ENCODE measurements at regions not wholly inside any gene's neighbourhood (a gene's known extent, or its start where the extent isn't known, plus 50 kb on each side); places are given as distances from the start of the nearest gene placed in this dataset.
"Not testable (repeated sequence)": the region's sequence is repeated elsewhere in the genome, so short reads cannot be mapped to it uniquely, and the experiment has no call there.

DNA sequence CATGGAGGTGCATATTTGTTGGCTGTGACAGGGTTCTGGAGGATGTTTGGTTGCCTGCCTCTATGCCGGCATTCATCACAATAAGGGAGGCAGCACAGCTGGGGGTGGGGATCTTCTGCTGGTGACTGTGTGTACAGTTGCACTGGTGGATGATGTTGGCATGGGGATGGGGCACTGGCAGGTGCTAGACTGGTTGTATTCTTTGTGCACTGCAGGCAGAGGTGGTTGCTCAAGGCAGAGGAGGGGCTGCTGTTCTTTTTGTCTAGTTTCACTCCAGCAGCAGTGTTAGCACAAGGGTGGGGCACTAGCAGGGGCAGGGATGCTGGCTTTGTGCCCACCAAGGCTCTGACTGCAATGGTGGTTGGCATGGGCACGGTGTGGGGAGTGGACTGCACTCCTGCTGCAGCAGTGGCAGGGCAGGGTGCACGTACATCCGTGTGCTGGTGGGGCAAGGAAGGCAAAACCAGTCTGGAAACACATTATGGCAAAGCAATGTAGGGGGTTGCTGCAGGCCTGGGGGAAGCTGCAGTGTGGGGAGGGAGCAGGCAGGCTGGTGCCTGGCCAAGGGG is 69.3 kb downstream of the ISOC1 start:
- no peak for DNase-seq

DNA sequence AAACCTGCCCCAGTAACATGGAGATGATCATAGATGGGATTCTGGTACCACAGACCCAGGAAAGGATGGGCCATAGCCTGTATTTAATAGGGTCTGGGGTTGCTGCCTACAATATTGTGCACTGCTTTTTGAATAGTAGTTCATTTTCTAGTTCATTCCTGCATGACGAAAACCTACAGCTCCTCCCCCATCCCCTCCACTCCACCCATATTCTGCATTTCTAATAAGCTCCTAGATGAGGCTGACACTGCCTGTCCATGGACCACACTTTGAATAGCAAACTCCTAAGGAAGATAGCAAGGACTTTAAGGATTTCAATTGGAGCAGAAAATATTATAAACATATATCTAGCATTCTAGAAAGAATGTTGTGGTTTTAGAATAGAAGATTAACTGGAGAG is 75.5 kb downstream of the ISOC1 start:
- DNase-seq, result no peak

DNA sequence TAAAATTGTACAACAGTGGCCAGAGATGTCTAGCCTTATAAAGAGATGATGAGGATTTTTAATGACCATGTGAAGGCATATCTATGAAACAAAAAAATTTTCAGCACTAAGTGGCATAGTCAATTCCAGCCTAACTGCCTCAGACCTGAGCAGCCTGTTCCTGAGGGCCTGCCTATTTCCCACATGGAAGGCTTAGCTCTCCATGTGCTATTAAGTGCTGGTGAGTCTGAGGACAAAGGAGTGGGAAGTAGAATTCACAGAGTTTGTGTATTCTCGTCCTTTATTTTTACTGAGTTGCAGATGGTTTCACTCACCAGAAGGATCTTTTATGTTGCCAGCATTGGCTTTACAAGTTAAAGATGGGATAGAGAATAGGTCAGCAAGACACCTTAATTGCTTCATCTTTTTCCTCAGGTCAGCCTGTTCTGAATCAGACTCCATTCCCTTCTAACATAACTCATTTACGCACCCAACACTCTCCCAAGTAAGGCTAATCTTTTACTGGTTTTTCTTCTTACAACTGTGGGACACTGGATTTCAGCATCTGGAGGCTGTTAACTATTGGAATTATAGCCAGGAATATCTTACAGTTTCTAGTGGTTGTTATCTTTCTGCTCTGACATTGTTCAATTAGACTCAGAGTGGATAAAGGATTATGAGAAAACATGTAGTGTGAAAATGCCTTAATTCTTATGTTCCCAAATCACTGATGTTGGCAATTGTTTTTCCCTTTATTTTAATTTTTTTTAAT is 76.8 kb downstream of the ISOC1 start:
- DNase-seq, result no peak

DNA sequence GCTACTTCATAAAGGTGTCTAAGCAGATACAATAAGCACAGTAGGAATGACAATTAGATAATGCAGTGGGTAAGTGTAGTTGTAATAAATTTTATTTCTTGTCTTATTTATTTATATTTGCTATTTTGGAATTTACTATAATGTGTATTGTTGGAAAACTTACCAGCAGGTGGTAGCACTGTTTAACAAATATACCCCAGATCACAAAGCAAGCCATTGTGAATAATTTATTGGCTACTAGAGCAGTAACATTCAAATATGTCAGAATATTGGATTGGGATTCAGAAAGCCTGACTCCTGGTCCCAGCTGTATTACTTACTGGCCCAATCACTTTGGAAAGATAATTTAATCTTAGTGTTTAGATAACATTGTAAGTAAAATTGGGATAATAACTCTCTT is 78.0 kb downstream of the ISOC1 start:
- peak; percentile 17 for DNase-seq

DNA sequence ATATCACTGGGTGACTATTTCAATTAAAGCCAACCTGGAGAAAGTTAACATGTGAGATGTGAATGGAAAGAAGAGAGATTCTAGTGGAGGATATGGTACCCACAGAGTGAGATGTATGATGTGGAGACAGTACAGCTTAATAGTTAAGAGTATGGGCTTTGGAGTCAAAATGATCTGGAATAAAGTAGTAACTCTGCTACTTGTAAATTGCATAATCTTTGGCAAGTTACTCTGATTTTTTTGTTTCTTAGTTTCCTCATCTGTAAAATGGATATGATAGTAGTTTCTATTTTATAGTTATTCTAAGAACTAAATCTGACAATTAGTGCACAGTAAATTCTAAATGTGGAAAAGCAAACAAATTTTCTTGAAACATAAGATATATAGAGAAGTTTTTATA is 79.2 kb downstream of the ISOC1 start:
- no peak for DNase-seq

DNA sequence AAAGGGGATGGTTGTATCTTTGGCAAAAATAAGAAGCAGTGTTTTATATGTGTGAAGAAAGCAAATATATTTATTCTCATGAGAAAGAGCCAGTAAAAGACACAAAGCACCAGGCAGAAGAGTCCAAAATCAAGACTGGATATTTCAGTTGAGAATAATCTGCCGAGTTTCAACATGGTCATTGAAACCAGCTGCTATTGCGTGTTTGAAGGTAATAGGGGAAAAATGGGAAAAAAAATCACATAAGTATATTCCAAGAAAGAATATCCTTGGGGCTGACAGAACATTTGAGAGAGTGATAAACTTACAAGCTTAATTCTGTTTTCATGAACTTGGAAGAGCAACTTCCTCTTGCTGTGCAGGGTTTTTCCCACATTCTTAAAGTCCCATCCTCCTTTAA is 79.9 kb downstream of the ISOC1 start:
- DNase-seq, result no peak

DNA sequence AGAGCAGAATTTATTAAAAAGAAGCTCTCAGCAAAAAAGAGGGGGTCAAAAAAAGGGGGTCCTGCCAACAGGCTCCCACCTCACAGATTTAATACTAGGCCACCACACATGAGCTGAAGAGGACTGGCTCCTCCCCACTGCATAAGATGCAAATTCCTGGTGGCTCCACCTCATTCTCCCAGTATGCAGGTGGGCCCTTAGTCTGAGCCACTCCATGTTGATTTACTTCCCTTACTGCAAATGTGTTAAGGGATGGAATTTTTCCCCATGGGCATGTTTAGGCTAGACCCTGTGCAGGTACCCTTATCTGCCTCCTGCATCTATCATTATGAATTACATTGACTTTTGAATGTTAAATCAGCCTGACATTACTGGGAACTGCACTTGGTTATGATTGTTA is 82.9 kb downstream of the ISOC1 start:
- DNase-seq, result no peak

DNA sequence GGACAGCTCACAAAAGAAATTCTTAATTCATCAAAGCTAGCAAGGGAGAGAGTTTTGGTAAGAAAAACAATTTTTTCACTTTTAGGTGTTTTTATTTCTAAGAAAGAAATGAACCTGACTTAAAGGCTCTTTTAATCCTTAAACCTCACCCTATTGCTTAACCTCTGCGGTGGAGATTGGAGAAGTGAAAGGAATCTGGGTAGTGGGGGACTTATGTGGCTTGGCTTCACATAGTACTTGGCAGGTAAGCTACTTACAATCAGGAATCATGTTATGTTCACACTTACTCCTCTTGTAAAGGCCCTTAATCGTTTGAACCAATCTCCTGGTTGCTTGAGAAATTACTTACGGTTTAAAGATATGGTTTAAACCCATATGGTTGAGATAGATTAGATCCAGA is 104.8 kb downstream of the ISOC1 start:
- no peak for DNase-seq

DNA sequence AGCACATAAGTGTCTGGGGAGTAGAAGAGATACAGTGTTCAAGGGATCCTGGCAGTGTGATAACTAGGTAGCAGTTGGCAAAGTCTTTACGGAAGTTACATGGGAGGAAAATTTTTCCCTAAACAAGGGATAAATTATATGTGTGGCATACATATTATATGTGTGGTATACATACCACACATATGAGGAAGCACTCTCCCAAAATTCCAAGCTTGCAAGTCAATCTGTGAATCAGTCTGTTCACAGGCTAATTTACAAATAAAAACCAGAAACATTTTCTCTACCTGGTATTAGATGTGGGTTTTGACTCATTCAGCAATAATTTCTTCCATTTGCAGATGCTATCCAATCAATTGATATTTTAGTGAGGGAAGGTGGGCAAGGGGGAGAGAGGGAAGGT is 110.0 kb downstream of the ISOC1 start:
- no peak for DNase-seq

DNA sequence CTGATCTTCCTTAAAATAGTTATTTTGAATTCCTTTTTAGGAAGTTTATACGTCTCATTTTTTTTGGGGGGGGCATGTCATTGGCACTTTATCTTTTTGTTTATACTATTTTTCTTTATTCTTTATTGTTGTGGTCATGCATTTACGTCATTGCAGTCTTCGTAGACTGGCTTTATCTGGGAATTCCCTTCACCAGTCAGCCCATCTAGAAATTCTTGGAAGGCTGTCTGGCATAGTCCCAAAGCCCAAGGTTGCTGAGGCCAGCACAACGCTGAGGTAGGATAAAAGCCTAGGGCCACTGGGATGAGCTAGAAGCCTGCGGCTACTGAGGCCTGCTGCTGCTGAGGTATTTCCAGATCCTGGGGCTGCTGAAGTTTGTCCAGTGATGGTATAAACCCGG is 121.5 kb downstream of the ISOC1 start:
- DNase-seq, result no peak

DNA sequence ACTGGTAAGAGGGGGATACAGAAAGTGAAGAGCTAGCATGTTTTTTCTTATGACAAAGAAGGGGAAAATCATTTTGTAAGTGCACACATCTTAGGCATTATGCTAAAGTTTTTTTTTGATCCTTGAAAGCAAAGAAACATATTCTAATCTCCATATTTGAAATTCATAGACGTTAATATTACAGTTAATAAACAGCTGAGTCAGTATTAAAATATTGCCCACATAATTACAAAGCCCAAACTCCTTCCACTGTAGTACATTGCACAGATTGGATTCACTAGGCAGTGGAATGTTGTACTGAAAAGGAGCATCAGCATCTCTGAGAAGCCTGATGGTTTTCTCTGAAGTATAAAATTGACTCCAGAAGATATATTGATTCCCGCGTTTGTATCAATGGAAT is 122.6 kb downstream of the ISOC1 start:
- DNase-seq, result no peak

DNA sequence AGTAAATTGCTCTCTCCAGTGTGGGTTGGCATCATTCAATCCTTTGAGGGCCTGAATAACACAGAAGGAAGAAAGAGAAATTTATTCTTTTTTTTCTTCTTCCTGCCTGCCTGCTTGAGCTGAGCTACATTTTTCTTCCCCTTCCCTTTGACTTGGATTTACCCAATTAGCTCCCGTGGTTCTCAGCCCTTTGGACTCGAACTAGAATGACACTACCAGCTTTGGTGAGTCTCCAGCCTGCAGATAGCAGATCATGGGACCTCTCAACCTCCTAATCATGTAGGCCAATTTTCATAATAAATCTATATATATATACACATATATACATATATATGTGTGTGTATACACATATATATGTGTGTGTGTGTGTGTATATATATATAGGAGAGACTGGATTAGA is 128.6 kb downstream of the ISOC1 start:
- no peak for DNase-seq

DNA sequence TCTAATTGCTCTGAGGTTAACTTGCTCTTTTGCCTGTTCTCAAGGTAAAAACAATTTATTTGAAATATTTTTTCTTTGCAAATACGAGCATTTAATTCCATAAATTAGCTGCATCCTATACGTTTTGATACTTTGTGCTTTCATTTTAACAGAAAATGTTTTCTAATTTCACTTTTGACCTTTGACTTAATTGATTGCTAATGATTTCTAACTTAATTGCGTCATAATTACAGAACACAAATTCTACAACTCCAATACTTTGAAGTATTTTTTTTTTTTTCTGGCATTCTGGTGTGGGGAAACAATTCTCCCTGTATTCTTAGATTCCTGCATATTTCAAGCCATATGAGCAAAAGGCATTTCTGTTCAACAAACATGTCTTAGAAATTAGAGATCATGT is 134.0 kb downstream of the ISOC1 start:
- DNase-seq, result no peak

DNA sequence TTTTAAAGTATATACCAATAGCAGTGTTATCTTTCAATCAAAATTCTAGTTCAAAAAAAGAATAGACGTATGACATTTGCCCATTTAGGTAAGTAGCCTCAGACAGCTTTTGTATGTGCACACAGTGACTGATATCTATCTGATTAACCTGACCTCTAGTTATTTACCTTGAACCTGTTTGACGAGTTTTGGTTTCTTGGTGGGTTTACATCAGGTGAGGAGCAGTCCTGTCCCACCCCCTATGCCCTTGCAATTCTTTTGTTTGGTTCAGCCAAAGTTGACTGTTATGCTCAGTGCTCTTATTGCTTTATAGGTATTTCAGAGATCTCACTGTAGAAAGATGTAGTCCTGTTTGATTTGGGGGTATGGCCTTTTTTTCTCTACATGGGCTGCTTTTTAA is 147.2 kb downstream of the ISOC1 start:
- no peak for DNase-seq

DNA sequence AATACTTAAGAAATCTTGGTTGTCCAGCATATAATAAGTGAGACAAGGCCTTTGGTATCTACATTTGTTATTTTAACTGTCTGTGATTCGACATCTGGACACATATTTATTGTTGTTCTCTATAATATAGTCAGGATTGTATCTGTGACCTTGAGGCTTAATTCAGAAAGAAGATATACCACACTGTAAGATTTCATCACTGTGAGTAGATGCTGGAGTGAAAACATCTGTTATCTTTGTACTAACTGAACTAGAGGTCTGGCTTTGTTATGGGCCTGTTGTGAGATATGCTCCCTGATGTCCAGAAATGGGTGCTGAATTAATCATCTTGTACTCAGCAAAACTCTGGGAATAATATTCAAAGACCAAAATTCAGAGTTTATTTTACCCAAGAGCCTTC is 148.5 kb downstream of the ISOC1 start:
- DNase-seq, result no peak

DNA sequence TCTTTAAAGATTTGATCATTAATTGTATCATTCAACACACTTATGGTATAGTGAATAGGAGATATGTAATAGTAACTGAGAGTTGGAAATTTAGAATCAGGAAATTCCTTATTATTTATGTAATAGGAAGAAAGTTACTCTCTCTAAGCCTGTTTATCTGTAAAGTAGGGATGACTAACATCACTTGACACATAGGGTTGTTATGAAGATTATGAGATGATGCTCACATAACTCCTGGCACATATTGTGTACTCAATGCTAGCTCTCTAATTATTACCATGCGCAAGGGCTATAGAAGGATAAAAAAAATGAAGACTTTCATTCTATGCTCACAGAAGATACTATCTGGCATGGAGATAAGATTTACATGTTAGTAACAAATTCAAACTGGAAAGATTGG is 149.9 kb downstream of the ISOC1 start:
- no peak for DNase-seq

DNA sequence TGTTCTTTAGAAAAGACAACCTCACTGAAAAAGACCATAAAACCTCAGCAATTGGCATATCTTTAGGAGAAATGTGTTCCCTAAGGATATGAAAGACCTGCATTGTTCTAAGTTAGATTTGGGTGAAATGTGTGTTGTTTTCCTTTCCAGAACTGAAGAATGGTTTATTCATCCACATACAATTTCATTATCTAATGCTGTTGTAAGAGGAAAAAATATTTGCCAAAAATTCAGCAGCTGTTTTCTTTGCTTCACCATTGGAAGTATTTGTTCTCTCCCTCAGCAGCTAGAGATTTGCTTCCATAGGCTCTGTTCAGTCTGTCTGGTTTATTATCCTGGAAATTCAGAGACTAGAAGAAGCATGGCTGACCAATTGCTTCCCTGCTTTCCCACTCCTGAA is 150.9 kb downstream of the ISOC1 start:
- no peak for DNase-seq

DNA sequence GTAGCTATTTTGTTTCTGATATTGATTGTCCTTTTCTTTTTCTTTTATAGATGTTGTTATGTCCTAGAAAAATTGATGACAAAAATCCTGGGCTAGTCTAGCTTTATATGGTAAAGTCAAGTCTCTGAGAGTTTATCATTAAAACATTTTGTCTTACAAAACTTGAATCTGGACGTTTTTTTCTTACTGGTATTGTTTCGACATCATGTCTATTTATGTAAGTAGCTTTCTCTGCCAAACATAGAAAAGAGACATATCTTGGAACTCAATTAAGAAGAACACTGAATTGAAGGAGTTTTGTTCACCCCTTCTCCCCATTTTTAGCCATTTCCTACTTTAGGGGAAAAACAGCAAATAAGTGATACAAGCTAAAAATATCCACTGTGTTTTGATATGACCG is 151.5 kb downstream of the ISOC1 start:
- no peak for DNase-seq

DNA sequence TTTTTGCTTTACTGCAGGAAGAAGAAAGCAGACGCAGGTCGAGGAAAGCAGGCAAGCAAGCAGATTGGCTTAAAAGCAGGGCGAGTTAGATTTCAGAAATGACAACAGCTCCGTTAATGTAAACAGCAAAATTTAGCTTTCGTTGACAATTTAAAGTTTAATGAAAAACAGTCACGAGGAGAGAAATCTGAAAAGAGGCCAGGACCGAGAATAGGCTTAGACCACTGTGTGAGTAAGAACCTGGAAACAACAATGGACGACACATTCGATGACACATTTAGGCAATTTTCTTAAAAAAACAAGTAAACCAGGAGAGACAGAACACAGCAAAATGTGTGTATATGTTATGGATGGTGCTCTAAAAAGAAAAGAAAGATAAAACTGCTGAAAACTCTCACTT is 155.3 kb downstream of the ISOC1 start:
- DNase-seq, result no peak

DNA sequence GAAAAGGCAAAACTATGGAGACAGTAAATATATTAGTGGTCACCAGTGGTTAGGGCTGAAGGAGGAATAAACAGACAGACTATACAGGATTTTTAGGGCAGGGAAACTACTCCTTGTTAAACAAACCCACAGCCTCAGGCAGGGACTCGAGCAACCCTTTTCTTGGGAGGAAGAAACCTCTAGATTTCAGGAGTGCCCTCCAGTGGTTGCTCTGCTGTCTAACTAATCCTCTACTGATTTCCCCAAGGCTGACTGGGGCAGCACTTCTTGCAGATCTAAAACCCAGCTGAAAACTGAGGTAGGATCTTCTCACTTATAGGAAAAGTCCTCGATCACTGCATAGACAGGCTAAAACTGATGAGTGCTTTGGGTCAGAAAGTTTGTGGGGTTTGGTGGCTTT is 176.8 kb downstream of the ISOC1 start:
- no peak for DNase-seq

DNA sequence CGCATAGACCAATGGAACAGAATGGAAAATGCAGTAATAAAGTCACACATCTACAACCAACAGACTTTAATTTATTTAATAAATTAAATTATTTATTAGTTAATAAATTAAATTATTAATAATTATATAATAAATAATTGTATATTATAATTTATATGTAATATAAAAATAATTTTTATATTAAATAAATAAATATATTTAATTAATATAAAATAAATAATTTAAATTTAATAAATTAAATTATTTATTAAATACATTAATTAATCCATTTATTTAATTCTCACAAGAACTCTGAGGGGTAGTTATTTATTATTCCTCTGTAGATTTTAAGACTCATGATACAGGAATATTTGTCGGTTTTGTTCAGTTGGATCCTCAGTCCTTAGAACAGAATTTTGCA is 176.1 kb upstream of the ADAMTS19 start:
- DNase-seq, result no peak

DNA sequence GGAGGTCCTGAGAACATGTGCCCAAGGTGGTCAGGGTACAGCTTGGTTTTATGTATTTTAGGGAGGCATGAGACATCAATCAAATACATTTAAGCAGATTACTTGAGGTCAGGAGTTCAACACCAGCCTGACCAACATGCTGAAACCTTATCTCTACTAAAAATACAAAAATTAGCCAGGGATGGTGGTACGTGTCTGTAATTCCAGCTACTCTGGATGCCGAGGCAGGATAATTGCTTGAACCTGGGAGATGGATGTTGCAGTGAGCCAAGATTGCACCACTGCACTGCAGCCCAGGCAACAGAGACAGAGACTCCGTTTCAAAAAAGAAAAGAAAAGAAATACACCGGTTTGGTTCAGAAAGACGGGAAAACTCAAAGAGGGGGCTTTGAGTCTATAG is 165.9 kb upstream of the ADAMTS19 start:
- DNase-seq, result not testable (repeated sequence)

DNA sequence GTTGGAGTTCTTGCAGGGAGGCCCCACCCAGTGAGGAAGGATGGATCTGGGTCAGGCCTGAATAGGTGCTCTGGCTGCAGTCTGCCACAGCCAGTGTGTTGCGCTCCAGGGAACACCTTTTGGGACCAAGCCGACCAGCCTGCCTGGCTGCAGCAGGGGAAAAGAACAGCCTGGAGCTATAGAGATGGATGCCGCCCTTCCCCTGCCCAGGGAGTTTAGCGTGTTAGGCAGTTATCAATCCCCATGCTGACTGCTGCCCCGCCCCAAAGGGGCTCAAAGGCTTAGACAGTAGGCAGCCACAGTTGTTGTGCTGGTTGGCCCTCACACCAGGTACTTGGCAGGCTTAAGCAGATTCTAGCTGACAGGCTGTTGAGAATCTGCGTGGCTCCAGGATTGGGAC is 153.4 kb upstream of the ADAMTS19 start:
- DNase-seq, result no peak

DNA sequence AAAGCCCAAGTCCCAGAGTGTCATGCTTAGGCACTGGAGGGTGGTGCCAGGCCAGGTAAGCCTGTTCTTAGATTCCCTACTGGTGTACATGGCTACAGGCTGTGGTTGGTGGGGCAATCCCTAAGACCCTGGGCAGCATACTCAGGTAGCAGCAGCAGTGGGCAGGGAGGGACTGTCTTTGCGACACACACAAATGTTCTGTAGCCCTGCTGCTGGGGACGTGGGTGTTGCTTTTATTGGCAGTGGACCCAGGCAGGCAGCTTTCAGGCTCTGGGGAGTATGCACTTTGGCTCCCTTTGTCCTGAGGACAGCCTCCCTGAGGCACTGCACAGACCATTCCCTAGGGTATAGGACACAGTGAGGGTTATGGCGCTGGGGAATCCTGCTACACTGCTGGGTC is 137.1 kb upstream of the ADAMTS19 start:
- no peak for DNase-seq

DNA sequence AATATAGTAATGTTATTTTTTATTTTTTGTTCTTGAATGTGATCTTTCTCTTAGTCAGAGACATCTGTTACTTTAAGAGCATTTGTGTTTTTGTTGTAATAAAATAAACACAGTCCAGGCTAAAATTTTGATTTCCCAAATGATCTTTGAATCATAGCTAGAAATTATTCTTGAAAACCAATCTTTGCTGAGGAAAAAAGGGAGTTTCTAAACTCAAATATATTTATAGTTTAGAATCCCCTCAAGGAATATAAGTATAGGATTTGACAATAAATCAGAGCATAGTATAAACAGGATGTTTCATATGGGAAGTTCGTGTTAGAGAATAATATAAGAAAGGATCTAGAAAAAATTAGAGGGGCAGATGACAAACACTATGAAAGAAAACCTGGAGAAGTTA is 118.8 kb upstream of the ADAMTS19 start:
- no peak for DNase-seq
